ENCODE measurements at regions not wholly inside any gene's neighbourhood (a gene's known extent, or its start where the extent isn't known, plus 50 kb on each side); places are given as distances from the start of the nearest gene placed in this dataset.

- TF ChIP-seq POLR2A (IDR thresholded peaks at IDR 0.05) (no peak), CTCF (IDR thresholded peaks at IDR 0.05) (peak in 1 of 4 donors; percentile 23)
These were observed 325.0 kb upstream of the ESRRG start for GRCh38 chr1:217048104-217048707.
